Mammary epithelial cell (primary cell): ENCODE measurements at regions not wholly inside any gene's neighbourhood (a gene's known extent, or its start where the extent isn't known, plus 50 kb on each side); places are given as distances from the start of the nearest gene placed in this dataset.

Experiments used
- CTCF ChIP-seq, 2 donors: IDR thresholded peaks in 1 of 2; conservative IDR thresholded peaks in 1 of 2; 2 replicates each; pipeline ENCODE4 v1.5.1; 2011 to 2012; ENCODE audit warnings: inconsistent platforms in 2 of 2, low read length in 2 of 2, mild to moderate bottlenecking in 2 of 2, control low read depth in 1 of 2, low read depth in 1 of 2; ENCODE audit not compliant: insufficient read depth in 1 of 2; ENCODE audit errors: extremely low read depth in 1 of 2
- EZH2 ChIP-seq: IDR thresholded peaks from 2 replicates; pipeline ENCODE4 v1.6.1; 2012; ENCODE audit warnings: low read length, inconsistent platforms, borderline replicate concordance

DNA sequence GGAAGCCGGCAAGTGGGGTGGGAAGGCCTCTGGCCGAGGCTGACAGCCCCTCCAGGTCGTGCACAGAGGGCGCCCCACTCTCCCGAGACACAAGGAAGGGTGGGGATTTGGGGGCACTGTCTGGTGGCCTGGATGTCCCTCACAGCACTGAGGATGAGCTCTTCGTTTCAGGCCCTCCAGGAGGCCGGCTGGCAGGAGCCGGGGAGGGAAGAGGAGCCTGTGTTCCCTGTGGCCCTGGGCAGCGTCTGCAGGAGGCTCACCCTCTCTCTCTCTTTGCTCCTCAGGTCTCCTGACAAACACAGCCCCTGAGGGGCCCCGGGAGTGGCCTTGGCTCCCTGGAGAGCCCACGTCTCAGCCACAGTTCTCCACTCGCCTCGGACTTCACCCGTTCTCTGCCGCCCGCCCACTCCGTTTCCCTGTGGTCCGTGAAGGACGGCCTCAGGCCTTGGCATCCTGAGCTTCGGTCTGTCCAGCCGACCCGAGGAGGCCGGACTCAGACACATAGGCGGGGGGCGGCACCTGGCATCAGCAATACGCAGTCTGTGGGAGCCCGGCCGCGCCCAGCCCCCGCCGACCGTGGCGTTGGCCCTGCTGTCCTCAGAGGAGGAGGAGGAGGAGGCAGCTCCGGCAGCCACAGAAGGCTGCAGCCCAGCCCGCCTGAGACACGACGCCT is 1078.0 kb downstream of the BRD1 start:
- TF ChIP-seq CTCF (conservative IDR thresholded peaks at IDR 0.05 in 1 of 2, IDR thresholded peaks at IDR 0.05 in 1 of 2; ENCODE audit: extremely low read depth in 1 of 2, insufficient read depth in 1 of 2, low read depth in 1 of 2, low read length in 2 of 2) (no peak), EZH2 (no peak)
